Activated B cell treated with CpG ODN at 0.5 μM for 24 hours (primary cell): ENCODE measurements at regions not wholly inside any gene's neighbourhood (a gene's known extent, or its start where the extent isn't known, plus 50 kb on each side); places are given as distances from the start of the nearest gene placed in this dataset.

Source experiments
- ATAC-seq: fragments of 200-7000 bp; cut with Tn5 transposase; one replicate; pipeline ENCODE4 v1.10.0; 2021; ENCODE audit warnings: low read depth, mild to moderate bottlenecking, moderate library complexity
- CTCF ChIA-PET: fragments of 350-600 bp; sonication (Branson Sonifier 250); formaldehyde crosslinking; loops from one replicate; lab custom pipeline; 2021; ENCODE audit warnings: antibody characterized with exemption; lab: Charles Lee
- POLR2A ChIA-PET: fragments of 350-600 bp; sonication (Branson Sonifier 250); formaldehyde crosslinking; loops from one replicate; lab custom pipeline; 2021; ENCODE audit warnings: antibody characterized with exemption; lab: Charles Lee
- DNase-seq: peaks from one replicate; pipeline ENCODE4 v3.0.0; 2022
- H3K27ac Mint-ChIP-seq: one replicate; pipeline ENCODE4 v1.8.0; 2020; ENCODE audit warnings: mixed read lengths
- H3K27me3 Mint-ChIP-seq: one replicate; pipeline ENCODE4 v1.8.0; 2021; ENCODE audit warnings: mixed read lengths
- H3K36me3 Mint-ChIP-seq: one replicate; pipeline ENCODE4 v1.8.0; 2021; ENCODE audit warnings: low read depth, mixed read lengths
- H3K4me1 Mint-ChIP-seq: one replicate; pipeline ENCODE4 v1.8.0; 2021; ENCODE audit warnings: mixed read lengths
- H3K4me3 Mint-ChIP-seq: one replicate; pipeline ENCODE4 v1.8.0; 2020; ENCODE audit warnings: mild to moderate bottlenecking, mixed read lengths
- H3K9me3 Mint-ChIP-seq: one replicate; pipeline ENCODE4 v1.8.0; 2020; ENCODE audit warnings: mixed read lengths
- CTCF ChIP-seq: fragments of 200-600 bp; IDR thresholded peaks from one replicate; pipeline ENCODE4 v1.8.0; 2022; ENCODE audit warnings: antibody characterized with exemption, mild to moderate bottlenecking
- intact Hi-C: fragments of 100-400 bp; cut with micrococcal nuclease; formaldehyde crosslinking; loops from one replicate; pipeline ENCODE4 v1.15.1; 2024

GRCh38 chr7:46572691-46573090, 651.6 kb upstream of the IGFBP3 start:
- ATAC-seq: no peak
- CTCF ChIA-PET: no interaction called here
- H3K27ac Mint-ChIP-seq: no peak overlapping the region
- no peaks in the 10 kb centered on the region for H3K36me3 Mint-ChIP-seq
- no peak for DNase-seq
- H3K27me3 Mint-ChIP-seq: no peaks in the 10 kb centered on the region
- H3K4me1 Mint-ChIP-seq: no peaks in the 10 kb centered on the region
- no peak overlapping the region for H3K4me3 Mint-ChIP-seq
- peaks cover 2% of the 10 kb centered on the region for H3K9me3 Mint-ChIP-seq
- no peak for TF ChIP-seq CTCF
- intact Hi-C loops: no loop called here
- POLR2A ChIA-PET: no interaction called here

DNA sequence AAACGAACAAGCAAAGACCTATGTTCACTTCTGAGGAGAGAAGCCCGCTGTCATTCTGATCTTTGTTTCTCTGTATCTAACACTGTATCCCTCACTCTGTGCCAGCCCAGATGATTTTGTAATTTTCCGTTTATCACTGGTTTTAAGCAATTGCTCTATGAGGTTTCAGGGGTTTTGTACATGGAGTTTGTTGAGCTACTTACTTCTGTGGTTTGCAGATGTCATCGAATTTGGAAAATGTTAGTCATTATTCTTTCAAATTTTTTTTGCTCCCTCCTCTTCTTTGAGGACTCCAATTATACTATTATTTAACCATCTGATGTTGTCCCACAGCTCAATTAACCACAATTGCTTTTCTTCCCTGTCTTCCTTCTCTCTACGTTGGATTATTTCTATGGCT, 650.9 kb upstream of the IGFBP3 start:
- intact Hi-C loops: no loop called here
- POLR2A ChIA-PET: no interaction called here

GRCh38 chr7:46569133-46569465, 648.0 kb upstream of the IGFBP3 start:
- ATAC-seq (no peak), DNase-seq (no peak)
- H3K4me3 Mint-ChIP-seq: no peak overlapping the region
- POLR2A ChIA-PET: no interaction called here
- H3K27me3 Mint-ChIP-seq: no peaks in the 10 kb centered on the region
- peaks cover 3% of the 10 kb centered on the region for H3K9me3 Mint-ChIP-seq
- intact Hi-C loops: no loop called here
- no peaks in the 10 kb centered on the region for H3K4me1 Mint-ChIP-seq
- TF ChIP-seq CTCF: no peak
- no peak overlapping the region for H3K27ac Mint-ChIP-seq
- CTCF ChIA-PET: no interaction called here
- H3K36me3 Mint-ChIP-seq: no peaks in the 10 kb centered on the region

More for the DNA sequence above, 650.9 kb upstream of the IGFBP3 start:
- no peak for TF ChIP-seq CTCF
- no peak for DNase-seq
- no peaks in the 10 kb centered on the region for H3K4me1 Mint-ChIP-seq
- ATAC-seq: no peak
- H3K27me3 Mint-ChIP-seq: no peaks in the 10 kb centered on the region
- no peaks in the 10 kb centered on the region for H3K36me3 Mint-ChIP-seq
- peaks cover 2% of the 10 kb centered on the region for H3K9me3 Mint-ChIP-seq
- no peak overlapping the region for H3K4me3 Mint-ChIP-seq
- H3K27ac Mint-ChIP-seq: no peak overlapping the region
- CTCF ChIA-PET: no interaction called here

- intact Hi-C loops: no loop called here
- ChIA-PET CTCF (no interaction called here), POLR2A (no interaction called here)
- DNase-seq (no peak), ATAC-seq (no peak)
- Mint-ChIP-seq H3K27me3 (no peaks in the 10 kb centered on the region), H3K4me3 (no peak overlapping the region), H3K9me3 (peaks cover 3% of the 10 kb centered on the region), H3K4me1 (no peaks in the 10 kb centered on the region), H3K27ac (no peak overlapping the region), H3K36me3 (no peaks in the 10 kb centered on the region)
- TF ChIP-seq CTCF: no peak
Measured at GRCh38 chr7:46568420-46569132, 647.5 kb upstream of the IGFBP3 start.

DNA sequence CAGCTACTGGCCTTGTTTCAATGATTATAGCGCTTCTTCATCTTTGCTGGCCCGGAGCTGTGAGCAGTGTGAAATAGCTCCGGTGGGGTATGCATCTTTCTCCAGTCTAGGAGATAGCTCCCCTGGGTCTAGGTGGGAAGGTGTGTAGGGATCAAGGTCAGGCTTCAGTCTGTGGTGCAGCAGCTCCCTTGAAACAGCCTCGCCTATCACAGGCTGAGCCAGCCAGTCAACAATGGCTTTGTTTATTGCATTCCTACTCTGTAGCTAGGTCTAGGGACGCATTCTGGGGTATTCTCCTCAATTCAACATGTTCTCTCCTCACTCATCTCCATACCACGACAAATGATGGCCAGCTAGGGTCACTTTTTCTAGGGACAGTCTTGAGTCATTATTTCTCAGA, 646.8 kb upstream of the IGFBP3 start:
- Mint-ChIP-seq H3K27me3 (no peaks in the 10 kb centered on the region), H3K9me3 (peaks cover 3% of the 10 kb centered on the region), H3K36me3 (no peaks in the 10 kb centered on the region), H3K4me3 (no peak overlapping the region), H3K4me1 (no peaks in the 10 kb centered on the region), H3K27ac (no peak overlapping the region)
- CTCF ChIA-PET: no interaction called here
- no peak for DNase-seq
- no peak for TF ChIP-seq CTCF
- ATAC-seq: no peak
- POLR2A ChIA-PET: no interaction called here
- intact Hi-C loops: no loop called here
